PFSK-1 (cell line): ENCODE measurements at regions not wholly inside any gene's neighbourhood (a gene's known extent, or its start where the extent isn't known, plus 50 kb on each side); places are given as distances from the start of the nearest gene placed in this dataset.

Source experiments
- FOXP2 ChIP-seq: optimal IDR thresholded peaks from 2 replicates; pipeline ENCODE3; 2011; ENCODE audit warnings: borderline replicate concordance, control low read depth, inconsistent platforms; ENCODE audit not compliant: insufficient read depth; ENCODE audit errors: extremely low read length, extremely low read depth
- POLR2AphosphoS5 ChIP-seq: IDR thresholded peaks from 2 replicates; pipeline ENCODE4 v1.6.1; 2012; ENCODE audit warnings: low read depth, mild to moderate bottlenecking, control low read depth, low read length, moderate library complexity
- SIN3A ChIP-seq: IDR thresholded peaks from 2 replicates; pipeline ENCODE4 v1.6.1; 2012; ENCODE audit warnings: mild to moderate bottlenecking, low read length, moderate library complexity, borderline replicate concordance; ENCODE audit not compliant: insufficient read depth
- TAF1 ChIP-seq: IDR thresholded peaks from 2 replicates; pipeline ENCODE4 v1.6.1; 2012; ENCODE audit warnings: low read length, control low read depth, borderline replicate concordance; ENCODE audit not compliant: insufficient read depth
- TF ChIP-seq, protein P1 (sequence below), 2 experiments: IDR thresholded peaks; 2 replicates each; pipeline versions ENCODE4 v1.6.1 to v1.8.0; 2011 to 2012; ENCODE audit warnings: low read depth in 2 of 2, low read length in 2 of 2, control low read depth in 1 of 2, inconsistent platforms in 1 of 2, mild to moderate bottlenecking in 1 of 2, moderate library complexity in 1 of 2; ENCODE audit not compliant: insufficient read depth in 1 of 2

- no peak for TF ChIP-seq SIN3A
- no peak for TF ChIP-seq FOXP2
- no peak for TF ChIP-seq TAF1
- TF ChIP-seq, protein P1, sequence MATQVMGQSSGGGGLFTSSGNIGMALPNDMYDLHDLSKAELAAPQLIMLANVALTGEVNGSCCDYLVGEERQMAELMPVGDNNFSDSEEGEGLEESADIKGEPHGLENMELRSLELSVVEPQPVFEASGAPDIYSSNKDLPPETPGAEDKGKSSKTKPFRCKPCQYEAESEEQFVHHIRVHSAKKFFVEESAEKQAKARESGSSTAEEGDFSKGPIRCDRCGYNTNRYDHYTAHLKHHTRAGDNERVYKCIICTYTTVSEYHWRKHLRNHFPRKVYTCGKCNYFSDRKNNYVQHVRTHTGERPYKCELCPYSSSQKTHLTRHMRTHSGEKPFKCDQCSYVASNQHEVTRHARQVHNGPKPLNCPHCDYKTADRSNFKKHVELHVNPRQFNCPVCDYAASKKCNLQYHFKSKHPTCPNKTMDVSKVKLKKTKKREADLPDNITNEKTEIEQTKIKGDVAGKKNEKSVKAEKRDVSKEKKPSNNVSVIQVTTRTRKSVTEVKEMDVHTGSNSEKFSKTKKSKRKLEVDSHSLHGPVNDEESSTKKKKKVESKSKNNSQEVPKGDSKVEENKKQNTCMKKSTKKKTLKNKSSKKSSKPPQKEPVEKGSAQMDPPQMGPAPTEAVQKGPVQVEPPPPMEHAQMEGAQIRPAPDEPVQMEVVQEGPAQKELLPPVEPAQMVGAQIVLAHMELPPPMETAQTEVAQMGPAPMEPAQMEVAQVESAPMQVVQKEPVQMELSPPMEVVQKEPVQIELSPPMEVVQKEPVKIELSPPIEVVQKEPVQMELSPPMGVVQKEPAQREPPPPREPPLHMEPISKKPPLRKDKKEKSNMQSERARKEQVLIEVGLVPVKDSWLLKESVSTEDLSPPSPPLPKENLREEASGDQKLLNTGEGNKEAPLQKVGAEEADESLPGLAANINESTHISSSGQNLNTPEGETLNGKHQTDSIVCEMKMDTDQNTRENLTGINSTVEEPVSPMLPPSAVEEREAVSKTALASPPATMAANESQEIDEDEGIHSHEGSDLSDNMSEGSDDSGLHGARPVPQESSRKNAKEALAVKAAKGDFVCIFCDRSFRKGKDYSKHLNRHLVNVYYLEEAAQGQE (IDR thresholded peaks at IDR 0.05; ENCODE audit: insufficient read depth in 1 of 2, low read depth in 2 of 2, low read length in 2 of 2) = no peak
- no peak for TF ChIP-seq POLR2AphosphoS5
Measured at GRCh38 chr13:72523049-72523448, 204.4 kb downstream of the MZT1 start.

GRCh38 chr13:72521940-72522661 is 205.3 kb downstream of the MZT1 start:
- TF ChIP-seq, protein P1 (IDR thresholded peaks at IDR 0.05; ENCODE audit: insufficient read depth in 1 of 2, low read depth in 2 of 2, low read length in 2 of 2) = no peak
- TF ChIP-seq TAF1 (no peak), FOXP2 (no peak), SIN3A (no peak), POLR2AphosphoS5 (no peak)

GRCh38 chr13:72514146-72514545 is 213.3 kb downstream of the MZT1 start:
- no peak for TF ChIP-seq SIN3A
- TF ChIP-seq POLR2AphosphoS5 = no peak
- TF ChIP-seq TAF1 = no peak
- TF ChIP-seq, protein P1 (IDR thresholded peaks at IDR 0.05; ENCODE audit: insufficient read depth in 1 of 2, low read depth in 2 of 2, low read length in 2 of 2) = no peak
- no peak for TF ChIP-seq FOXP2

DNA sequence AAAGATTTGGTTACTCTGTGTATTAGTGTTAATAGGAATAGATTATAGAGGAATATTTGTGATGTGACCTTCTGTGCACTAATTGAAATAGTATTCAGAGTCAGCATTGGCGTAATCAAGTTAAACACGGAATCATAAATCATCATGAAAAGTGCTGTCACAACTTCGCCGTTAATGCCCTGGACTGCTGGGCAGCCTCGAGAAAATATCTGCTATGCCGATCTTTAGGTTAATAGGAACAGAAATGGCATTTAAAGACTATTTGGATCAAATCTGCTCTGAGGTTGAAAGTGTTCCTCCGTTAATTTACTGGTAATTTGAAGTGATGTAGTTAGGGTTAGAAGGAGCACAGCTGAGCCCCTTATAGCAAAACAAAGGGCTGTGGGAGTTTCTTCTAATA is 219.0 kb downstream of the MZT1 start:
- TF ChIP-seq, protein P1 (IDR thresholded peaks at IDR 0.05; ENCODE audit: insufficient read depth in 1 of 2, low read depth in 2 of 2, low read length in 2 of 2) = no peak
- TF ChIP-seq TAF1 (no peak), SIN3A (no peak), POLR2AphosphoS5 (no peak), FOXP2 (no peak)
